ENCODE measurements at regions not wholly inside any gene's neighbourhood (a gene's known extent, or its start where the extent isn't known, plus 50 kb on each side); places are given as distances from the start of the nearest gene placed in this dataset.

DNA sequence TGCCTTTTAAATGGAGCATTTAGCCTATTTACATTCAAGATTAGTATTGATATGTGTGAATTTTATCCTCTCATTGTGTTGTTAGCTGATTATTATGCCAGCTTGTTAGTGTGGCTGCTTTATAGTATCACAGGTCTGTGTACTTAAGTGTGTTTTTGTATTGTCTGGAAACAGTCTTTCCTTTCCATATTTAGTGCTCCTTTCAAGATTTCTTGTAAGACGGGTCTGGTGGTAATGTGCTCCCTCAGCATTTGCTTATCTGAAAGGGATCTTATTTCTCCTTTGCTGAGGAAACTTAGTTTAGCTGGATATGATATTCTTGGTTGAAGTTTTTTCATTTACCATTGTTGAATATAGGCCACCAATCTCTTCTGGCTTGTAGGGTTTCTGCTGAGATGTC is 549.0 kb downstream of the EPHA3 start:
- Histone ChIP-seq H3K79me2 (ENCODE audit: control insufficient read depth, insufficient read depth, low read length) (no peaks in the 10 kb centered on the region), H3K4me2 (ENCODE audit: insufficient read depth, low read length) (no peak overlapping the region), H3K4me1 (replicated peaks in 1 of 2; ENCODE audit: control insufficient read depth in 2 of 2, insufficient read depth in 2 of 2, low read length in 2 of 2) (no peaks in the 10 kb centered on the region), H3K27me3 (ENCODE audit: control insufficient read depth in 2 of 2, insufficient read depth in 2 of 2, low read length in 2 of 2) (no peaks in the 10 kb centered on the region), H3K9me3 (replicated peaks; ENCODE audit: control insufficient read depth, insufficient read depth, low read depth, low read length) (no peaks in the 10 kb centered on the region), H3K9ac (ENCODE audit: insufficient read depth in 1 of 2, low read depth in 2 of 2, low read length in 2 of 2) (no peak overlapping the region), H2AFZ (ENCODE audit: low read depth, low read length) (no peak overlapping the region), H3K4me3 (no peak overlapping the region), H3K27ac (ENCODE audit: extremely low read depth, low read depth, low read length) (no peak overlapping the region), H4K20me1 (replicated peaks; ENCODE audit: control insufficient read depth, insufficient read depth, low read length) (no peaks in the 10 kb centered on the region), H3K36me3 (ENCODE audit: control insufficient read depth, insufficient read depth, low read length) (no peaks in the 10 kb centered on the region), H3K9me1 (ENCODE audit: control insufficient read depth, insufficient read depth, low read length) (no peaks in the 10 kb centered on the region)
- BruUV-seq (replicated peaks), result no TSS peak
- WGBS (ENCODE audit: insufficient coverage, low coverage, missing lambda C conversion rate), result 0% methylated on average over 1 of the region's 1 CpG
- ATAC-seq (no peak), FAIRE-seq (no peak), DNase-seq (ENCODE audit: extremely low read depth in 1 of 4, low spot score in 3 of 4) (no peak)
- in situ Hi-C loops (cut with MboI) (no loop called here), intact Hi-C loops (cut with micrococcal nuclease) (no loop called here)
- CTCF ChIA-PET (ENCODE audit: low intra/inter-chr PET ratio), result no interaction called here
- POLR2A ChIA-PET, result no interaction called here
- TF ChIP-seq GATAD2A (IDR thresholded peaks at IDR 0.05) (no peak), CAMTA2 (CRISPR knock-in tag; conservative IDR thresholded peaks at IDR 0.05) (no peak), NELFE (IDR thresholded peaks at IDR 0.05; ENCODE audit: insufficient read depth, insufficient read length) (no peak), KAT8 (IDR thresholded peaks at IDR 0.05; ENCODE audit: low read depth) (no peak), ZNF124 (CRISPR knock-in tag; IDR thresholded peaks at IDR 0.05) (no peak), NFRKB (IDR thresholded peaks at IDR 0.05; ENCODE audit: low read depth) (no peak), POLR2H (tag; IDR thresholded peaks at IDR 0.05; ENCODE audit: low read depth) (no peak)
- TF ChIP-seq, protein P1, sequence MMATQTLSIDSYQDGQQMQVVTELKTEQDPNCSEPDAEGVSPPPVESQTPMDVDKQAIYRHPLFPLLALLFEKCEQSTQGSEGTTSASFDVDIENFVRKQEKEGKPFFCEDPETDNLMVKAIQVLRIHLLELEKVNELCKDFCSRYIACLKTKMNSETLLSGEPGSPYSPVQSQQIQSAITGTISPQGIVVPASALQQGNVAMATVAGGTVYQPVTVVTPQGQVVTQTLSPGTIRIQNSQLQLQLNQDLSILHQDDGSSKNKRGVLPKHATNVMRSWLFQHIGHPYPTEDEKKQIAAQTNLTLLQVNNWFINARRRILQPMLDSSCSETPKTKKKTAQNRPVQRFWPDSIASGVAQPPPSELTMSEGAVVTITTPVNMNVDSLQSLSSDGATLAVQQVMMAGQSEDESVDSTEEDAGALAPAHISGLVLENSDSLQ (IDR thresholded peaks at IDR 0.05), result no peak
- TF ChIP-seq, protein P2, sequence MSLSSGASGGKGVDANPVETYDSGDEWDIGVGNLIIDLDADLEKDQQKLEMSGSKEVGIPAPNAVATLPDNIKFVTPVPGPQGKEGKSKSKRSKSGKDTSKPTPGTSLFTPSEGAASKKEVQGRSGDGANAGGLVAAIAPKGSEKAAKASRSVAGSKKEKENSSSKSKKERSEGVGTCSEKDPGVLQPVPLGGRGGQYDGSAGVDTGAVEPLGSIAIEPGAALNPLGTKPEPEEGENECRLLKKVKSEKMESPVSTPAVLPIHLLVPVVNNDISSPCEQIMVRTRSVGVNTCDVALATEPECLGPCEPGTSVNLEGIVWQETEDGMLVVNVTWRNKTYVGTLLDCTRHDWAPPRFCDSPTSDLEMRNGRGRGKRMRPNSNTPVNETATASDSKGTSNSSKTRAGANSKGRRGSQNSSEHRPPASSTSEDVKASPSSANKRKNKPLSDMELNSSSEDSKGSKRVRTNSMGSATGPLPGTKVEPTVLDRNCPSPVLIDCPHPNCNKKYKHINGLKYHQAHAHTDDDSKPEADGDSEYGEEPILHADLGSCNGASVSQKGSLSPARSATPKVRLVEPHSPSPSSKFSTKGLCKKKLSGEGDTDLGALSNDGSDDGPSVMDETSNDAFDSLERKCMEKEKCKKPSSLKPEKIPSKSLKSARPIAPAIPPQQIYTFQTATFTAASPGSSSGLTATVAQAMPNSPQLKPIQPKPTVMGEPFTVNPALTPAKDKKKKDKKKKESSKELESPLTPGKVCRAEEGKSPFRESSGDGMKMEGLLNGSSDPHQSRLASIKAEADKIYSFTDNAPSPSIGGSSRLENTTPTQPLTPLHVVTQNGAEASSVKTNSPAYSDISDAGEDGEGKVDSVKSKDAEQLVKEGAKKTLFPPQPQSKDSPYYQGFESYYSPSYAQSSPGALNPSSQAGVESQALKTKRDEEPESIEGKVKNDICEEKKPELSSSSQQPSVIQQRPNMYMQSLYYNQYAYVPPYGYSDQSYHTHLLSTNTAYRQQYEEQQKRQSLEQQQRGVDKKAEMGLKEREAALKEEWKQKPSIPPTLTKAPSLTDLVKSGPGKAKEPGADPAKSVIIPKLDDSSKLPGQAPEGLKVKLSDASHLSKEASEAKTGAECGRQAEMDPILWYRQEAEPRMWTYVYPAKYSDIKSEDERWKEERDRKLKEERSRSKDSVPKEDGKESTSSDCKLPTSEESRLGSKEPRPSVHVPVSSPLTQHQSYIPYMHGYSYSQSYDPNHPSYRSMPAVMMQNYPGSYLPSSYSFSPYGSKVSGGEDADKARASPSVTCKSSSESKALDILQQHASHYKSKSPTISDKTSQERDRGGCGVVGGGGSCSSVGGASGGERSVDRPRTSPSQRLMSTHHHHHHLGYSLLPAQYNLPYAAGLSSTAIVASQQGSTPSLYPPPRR (CRISPR knock-in tag; IDR thresholded peaks at IDR 0.05; ENCODE audit: borderline replicate concordance), result no peak
- TF ChIP-seq, protein P3, sequence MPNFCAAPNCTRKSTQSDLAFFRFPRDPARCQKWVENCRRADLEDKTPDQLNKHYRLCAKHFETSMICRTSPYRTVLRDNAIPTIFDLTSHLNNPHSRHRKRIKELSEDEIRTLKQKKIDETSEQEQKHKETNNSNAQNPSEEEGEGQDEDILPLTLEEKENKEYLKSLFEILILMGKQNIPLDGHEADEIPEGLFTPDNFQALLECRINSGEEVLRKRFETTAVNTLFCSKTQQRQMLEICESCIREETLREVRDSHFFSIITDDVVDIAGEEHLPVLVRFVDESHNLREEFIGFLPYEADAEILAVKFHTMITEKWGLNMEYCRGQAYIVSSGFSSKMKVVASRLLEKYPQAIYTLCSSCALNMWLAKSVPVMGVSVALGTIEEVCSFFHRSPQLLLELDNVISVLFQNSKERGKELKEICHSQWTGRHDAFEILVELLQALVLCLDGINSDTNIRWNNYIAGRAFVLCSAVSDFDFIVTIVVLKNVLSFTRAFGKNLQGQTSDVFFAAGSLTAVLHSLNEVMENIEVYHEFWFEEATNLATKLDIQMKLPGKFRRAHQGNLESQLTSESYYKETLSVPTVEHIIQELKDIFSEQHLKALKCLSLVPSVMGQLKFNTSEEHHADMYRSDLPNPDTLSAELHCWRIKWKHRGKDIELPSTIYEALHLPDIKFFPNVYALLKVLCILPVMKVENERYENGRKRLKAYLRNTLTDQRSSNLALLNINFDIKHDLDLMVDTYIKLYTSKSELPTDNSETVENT (CRISPR knock-in tag; IDR thresholded peaks at IDR 0.05), result no peak
